OCI-LY7 (cell line): ENCODE measurements at regions not wholly inside any gene's neighbourhood (a gene's known extent, or its start where the extent isn't known, plus 50 kb on each side); places are given as distances from the start of the nearest gene placed in this dataset.

Experiments
- EZH2phosphoT487 ChIP-seq: fragments of 200-600 bp; sonication (generic); IDR thresholded peaks from 2 replicates; pipeline ENCODE4 v1.6.1; 2018; ENCODE audit warnings: low read depth, borderline replicate concordance, mild to moderate bottlenecking, mixed run types, antibody characterized with exemption, low read length, moderate library complexity, mixed read lengths
- TF ChIP-seq, protein P1 (sequence below): fragments of 200-600 bp; sonication (generic); conservative IDR thresholded peaks from 2 replicates; pipeline ENCODE4 v1.5.1; 2014; ENCODE audit warnings: mild to moderate bottlenecking, antibody characterized with exemption, low read length, moderate library complexity, mixed read lengths

DNA sequence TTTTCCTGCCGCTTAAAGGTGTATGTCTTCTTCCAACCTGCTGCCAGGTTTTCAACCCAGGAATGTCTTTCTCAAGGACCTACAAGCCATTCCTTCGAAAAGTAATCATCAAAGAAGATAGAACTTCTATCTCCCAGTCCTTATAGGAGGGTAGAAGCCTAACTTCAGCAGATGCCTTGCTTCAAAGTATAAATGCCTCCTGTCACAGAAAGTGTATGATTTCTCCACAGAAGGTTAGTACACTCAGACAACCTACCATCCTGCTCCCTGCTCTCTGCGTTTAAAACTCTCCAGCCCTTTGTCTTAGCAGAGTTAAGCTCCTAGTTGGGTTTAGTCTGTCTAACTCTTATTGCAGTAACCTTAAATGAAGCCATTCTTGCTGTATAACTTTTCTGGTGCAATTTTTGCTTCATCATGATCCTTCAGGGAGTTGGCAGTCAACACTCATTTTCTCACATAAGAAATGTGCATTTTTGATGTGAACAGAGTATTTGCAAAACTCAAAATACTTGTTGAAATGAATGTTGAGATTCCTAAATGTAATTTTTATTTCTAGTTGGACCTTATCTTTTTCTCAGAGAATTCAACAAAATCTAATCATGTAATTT lies 737.5 kb downstream of the LIG4 start:
- TF ChIP-seq, protein P1, sequence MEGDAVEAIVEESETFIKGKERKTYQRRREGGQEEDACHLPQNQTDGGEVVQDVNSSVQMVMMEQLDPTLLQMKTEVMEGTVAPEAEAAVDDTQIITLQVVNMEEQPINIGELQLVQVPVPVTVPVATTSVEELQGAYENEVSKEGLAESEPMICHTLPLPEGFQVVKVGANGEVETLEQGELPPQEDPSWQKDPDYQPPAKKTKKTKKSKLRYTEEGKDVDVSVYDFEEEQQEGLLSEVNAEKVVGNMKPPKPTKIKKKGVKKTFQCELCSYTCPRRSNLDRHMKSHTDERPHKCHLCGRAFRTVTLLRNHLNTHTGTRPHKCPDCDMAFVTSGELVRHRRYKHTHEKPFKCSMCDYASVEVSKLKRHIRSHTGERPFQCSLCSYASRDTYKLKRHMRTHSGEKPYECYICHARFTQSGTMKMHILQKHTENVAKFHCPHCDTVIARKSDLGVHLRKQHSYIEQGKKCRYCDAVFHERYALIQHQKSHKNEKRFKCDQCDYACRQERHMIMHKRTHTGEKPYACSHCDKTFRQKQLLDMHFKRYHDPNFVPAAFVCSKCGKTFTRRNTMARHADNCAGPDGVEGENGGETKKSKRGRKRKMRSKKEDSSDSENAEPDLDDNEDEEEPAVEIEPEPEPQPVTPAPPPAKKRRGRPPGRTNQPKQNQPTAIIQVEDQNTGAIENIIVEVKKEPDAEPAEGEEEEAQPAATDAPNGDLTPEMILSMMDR, result no peak
- TF ChIP-seq EZH2phosphoT487, result no peak
